Loucy (cell line): ENCODE measurements at regions not wholly inside any gene's neighbourhood (a gene's known extent, or its start where the extent isn't known, plus 50 kb on each side); places are given as distances from the start of the nearest gene placed in this dataset.

ENCODE experiments used
- H2AFZ ChIP-seq: fragments of 200-600 bp; sonication (generic); 2 replicates; pipeline ENCODE4 v1.6.0; 2016; ENCODE audit warnings: antibody characterized with exemption, mild to moderate bottlenecking, low read length, moderate library complexity
- H3F3A ChIP-seq: fragments of 200-600 bp; 2 replicates; pipeline ENCODE4 v1.6.0; 2016; ENCODE audit warnings: antibody characterized with exemption, low read depth, mild to moderate bottlenecking
- H3K27me3 ChIP-seq: fragments of 200-600 bp; sonication (generic); 2 replicates; pipeline ENCODE4 v1.6.1; 2014; ENCODE audit warnings: low read length, mild to moderate bottlenecking; ENCODE audit not compliant: insufficient read depth, poor library complexity, severe bottlenecking
- H3K36me3 ChIP-seq: fragments of 200-600 bp; sonication (generic); 2 replicates; pipeline ENCODE4 v1.6.1; 2016; ENCODE audit warnings: low read length; ENCODE audit not compliant: insufficient read depth
- H3K4me1 ChIP-seq: fragments of 200-600 bp; sonication (generic); 2 replicates; pipeline ENCODE4 v1.5.1; 2014; ENCODE audit warnings: low read length, mild to moderate bottlenecking; ENCODE audit not compliant: insufficient read depth, poor library complexity, severe bottlenecking
- H3K4me2 ChIP-seq: fragments of 200-600 bp; sonication (generic); 2 replicates; pipeline ENCODE4 v1.6.0; 2014; ENCODE audit warnings: antibody characterized with exemption, low read length, low read depth, mild to moderate bottlenecking; ENCODE audit not compliant: poor library complexity, severe bottlenecking
- H3K4me3 ChIP-seq: fragments of 200-600 bp; sonication (generic); 2 replicates; pipeline ENCODE4 v1.5.1; 2014; ENCODE audit warnings: low read length, mild to moderate bottlenecking, mixed read lengths; ENCODE audit not compliant: poor library complexity, severe bottlenecking
- H3K79me2 ChIP-seq: fragments of 200-600 bp; sonication (generic); 2 replicates; pipeline ENCODE4 v1.6.1; 2014; ENCODE audit warnings: low read length; ENCODE audit not compliant: insufficient read depth
- H3K9ac ChIP-seq: fragments of 200-600 bp; sonication (generic); 2 replicates; pipeline ENCODE4 v1.6.0; 2014; ENCODE audit warnings: mild to moderate bottlenecking, low read depth, low read length, moderate library complexity; ENCODE audit not compliant: poor library complexity, severe bottlenecking
- H3K9me2 ChIP-seq: fragments of 200-600 bp; sonication (generic); replicated peaks from 2 replicates; pipeline ENCODE4 v1.6.1; 2016; ENCODE audit warnings: low read depth, low read length, mixed read lengths
- H3K9me3 ChIP-seq: fragments of 200-600 bp; sonication (generic); 2 replicates; pipeline ENCODE4 v1.6.1; 2014; ENCODE audit warnings: mild to moderate bottlenecking, antibody characterized with exemption, low read length, low read depth; ENCODE audit not compliant: insufficient read depth
- H4K20me1 ChIP-seq: fragments of 200-600 bp; sonication (generic); 2 replicates; pipeline ENCODE4 v1.6.0; 2014; ENCODE audit warnings: antibody characterized with exemption, low read length, mild to moderate bottlenecking; ENCODE audit not compliant: insufficient read depth, poor library complexity, severe bottlenecking
- CTCF ChIP-seq: fragments of 200-600 bp; sonication (generic); conservative IDR thresholded peaks from 2 replicates; pipeline ENCODE4 v1.5.1; 2014; ENCODE audit warnings: mild to moderate bottlenecking, antibody characterized with exemption, low read length
- EZH2phosphoT487 ChIP-seq: fragments of 200-600 bp; IDR thresholded peaks from 2 replicates; pipeline ENCODE4 v1.6.1; 2018; ENCODE audit warnings: antibody characterized with exemption, mild to moderate bottlenecking, moderate library complexity, borderline replicate concordance

- peaks cover 4% of the 10 kb centered on the region for H3K4me1 ChIP-seq
- H3K9me2 ChIP-seq = no peaks in the 10 kb centered on the region
- TF ChIP-seq CTCF = no peak
- no peak for TF ChIP-seq EZH2phosphoT487
- H3K4me3 ChIP-seq = no peak overlapping the region
- H4K20me1 ChIP-seq = no peaks in the 10 kb centered on the region
- no peaks in the 10 kb centered on the region for H3F3A ChIP-seq
- H3K27me3 ChIP-seq = no peaks in the 10 kb centered on the region
- H3K9ac ChIP-seq = no peak overlapping the region
- no peaks in the 10 kb centered on the region for H3K36me3 ChIP-seq
- no peaks in the 10 kb centered on the region for H3K9me3 ChIP-seq
- no peaks in the 10 kb centered on the region for H3K79me2 ChIP-seq
- no peak overlapping the region for H2AFZ ChIP-seq
- no peak overlapping the region for H3K4me2 ChIP-seq
Measured at GRCh38 chr10:78291722-78292121, 258.1 kb downstream of the RPS24 start.

- no peaks in the 10 kb centered on the region for H4K20me1 ChIP-seq
- H3K79me2 ChIP-seq = no peaks in the 10 kb centered on the region
- H3K4me1 ChIP-seq = peaks cover 4% of the 10 kb centered on the region
- no peaks in the 10 kb centered on the region for H3K9me2 ChIP-seq
- H3F3A ChIP-seq = no peaks in the 10 kb centered on the region
- 0 out of 2 replicates have a peak overlapping the region, but pooled peaks have one; percentile 35 for H2AFZ ChIP-seq
- TF ChIP-seq EZH2phosphoT487 (no peak), CTCF (no peak)
- H3K9me3 ChIP-seq = no peaks in the 10 kb centered on the region
- H3K9ac ChIP-seq = no peak overlapping the region
- no peaks in the 10 kb centered on the region for H3K27me3 ChIP-seq
- H3K4me3 ChIP-seq = no peak overlapping the region
- H3K36me3 ChIP-seq = no peaks in the 10 kb centered on the region
- H3K4me2 ChIP-seq = no peak overlapping the region
Measured at GRCh38 chr10:78292250-78292981, 258.8 kb downstream of the RPS24 start.

GRCh38 chr10:78292982-78293865, 259.6 kb downstream of the RPS24 start:
- no peaks in the 10 kb centered on the region for H3K79me2 ChIP-seq
- no peaks in the 10 kb centered on the region for H4K20me1 ChIP-seq
- H3K36me3 ChIP-seq = no peaks in the 10 kb centered on the region
- no peaks in the 10 kb centered on the region for H3K9me3 ChIP-seq
- H2AFZ ChIP-seq = no peak overlapping the region
- H3K27me3 ChIP-seq = no peaks in the 10 kb centered on the region
- no peaks in the 10 kb centered on the region for H3F3A ChIP-seq
- no peak overlapping the region for H3K9ac ChIP-seq
- TF ChIP-seq EZH2phosphoT487 (no peak), CTCF (no peak)
- H3K9me2 ChIP-seq = no peaks in the 10 kb centered on the region
- no peak overlapping the region for H3K4me2 ChIP-seq
- peaks cover 4% of the 10 kb centered on the region for H3K4me1 ChIP-seq
- no peak overlapping the region for H3K4me3 ChIP-seq
